Myocyte (in vitro differentiated cells): ENCODE measurements at regions not wholly inside any gene's neighbourhood (a gene's known extent, or its start where the extent isn't known, plus 50 kb on each side); places are given as distances from the start of the nearest gene placed in this dataset.

ENCODE experiments used
- DNase-seq: peaks from one replicate; pipeline ENCODE4 v3.0.0-alpha.2; 2012; ENCODE audit warnings: low read depth

DNA sequence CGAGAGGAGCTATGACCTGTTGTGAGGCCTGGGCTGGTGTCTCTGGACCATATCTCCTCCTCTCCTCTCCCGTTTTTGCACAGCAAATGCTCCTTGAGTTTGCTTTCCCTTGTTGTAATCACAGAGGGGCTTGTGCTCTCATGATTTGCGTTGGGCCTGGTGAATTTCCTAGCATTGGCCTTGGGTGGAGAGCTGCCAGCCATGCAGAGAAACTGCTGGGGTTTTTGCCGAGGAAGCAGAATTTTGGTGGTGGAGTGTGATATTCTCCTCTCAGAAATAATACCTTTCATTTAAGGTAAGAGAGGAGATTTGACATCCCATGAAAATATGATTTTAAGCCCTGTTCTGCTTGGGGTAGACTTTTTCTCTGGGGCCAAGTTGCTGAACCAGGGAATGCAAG lies 175.7 kb upstream of the CADM1 start:
- no peak for DNase-seq

DNA sequence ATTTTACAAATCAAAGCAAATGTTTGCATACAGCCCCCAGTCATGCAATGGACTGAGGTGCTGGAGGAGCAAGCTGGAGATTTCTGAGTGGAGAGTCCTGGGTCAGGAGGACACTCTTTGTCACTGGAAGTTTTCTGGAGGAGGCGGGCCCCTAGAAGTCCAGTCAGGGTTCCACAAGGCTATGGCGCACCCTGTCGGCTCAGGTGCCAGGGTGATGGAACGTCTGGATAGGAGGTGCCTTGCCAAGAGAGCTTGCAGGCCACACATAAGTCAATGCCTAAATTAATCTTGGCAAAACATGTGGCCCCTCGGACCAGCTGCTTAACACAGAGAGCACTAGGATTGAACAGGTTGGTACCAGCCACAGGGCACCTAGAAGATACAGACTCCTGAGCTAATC lies 174.7 kb upstream of the CADM1 start:
- DNase-seq, result no peak

DNA sequence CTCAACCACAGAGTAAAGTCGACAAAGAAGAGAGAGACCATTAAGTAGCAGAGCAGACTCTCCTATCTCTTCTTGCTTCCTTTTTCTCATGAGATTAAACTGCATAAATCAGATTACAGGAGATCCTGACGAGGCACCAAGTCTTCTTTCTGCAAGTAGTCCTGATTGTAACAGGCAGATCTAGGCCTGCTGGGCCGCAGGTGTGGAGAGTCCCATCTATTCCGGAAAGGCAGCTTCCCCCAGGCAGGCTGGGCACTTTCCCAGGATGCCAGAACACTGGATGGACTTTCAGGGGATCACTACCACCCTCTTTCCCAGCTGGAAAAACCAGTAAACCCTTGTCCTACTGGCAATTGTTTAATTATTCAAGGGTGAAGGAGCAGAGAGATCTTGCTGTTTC lies 173.0 kb upstream of the CADM1 start:
- DNase-seq, result no peak

DNA sequence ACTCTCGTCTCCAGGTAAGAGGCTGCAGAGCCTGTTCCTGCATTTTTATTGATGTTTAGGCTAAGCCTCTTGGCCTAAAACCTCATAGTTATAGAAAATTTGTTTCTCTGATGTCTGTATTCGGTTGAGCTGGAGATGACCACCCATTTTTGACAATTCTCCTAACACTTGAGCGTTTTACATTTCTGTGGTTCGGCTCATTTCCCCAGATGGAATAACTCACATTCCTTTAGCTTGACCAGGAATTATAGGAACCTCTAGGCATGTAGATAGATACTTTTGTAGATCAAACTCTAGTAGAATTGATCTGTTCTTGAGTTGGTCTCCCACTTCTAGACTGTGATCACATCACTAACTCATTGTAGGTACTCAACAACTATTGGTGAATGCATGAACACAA lies 172.6 kb upstream of the CADM1 start:
- peak; percentile 40 for DNase-seq

DNA sequence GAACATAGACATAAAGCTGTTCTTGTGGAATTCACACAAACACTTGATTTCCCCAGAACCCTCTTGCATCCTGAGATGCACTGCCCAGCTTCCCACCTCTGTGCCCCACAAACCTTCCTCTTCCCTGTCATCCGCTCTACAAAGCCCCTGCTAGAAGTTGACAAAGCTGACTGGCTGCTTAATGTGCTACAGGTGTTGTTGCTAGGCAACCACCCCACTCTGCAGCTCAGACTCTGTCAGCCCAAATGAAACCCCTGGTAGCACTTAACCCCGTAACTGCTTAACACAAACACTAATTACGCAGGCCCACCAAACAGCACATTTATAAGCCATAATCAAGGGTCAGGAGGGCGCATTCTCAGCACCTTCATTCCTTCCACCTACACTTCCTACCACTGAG lies 172.0 kb upstream of the CADM1 start:
- no peak for DNase-seq

DNA sequence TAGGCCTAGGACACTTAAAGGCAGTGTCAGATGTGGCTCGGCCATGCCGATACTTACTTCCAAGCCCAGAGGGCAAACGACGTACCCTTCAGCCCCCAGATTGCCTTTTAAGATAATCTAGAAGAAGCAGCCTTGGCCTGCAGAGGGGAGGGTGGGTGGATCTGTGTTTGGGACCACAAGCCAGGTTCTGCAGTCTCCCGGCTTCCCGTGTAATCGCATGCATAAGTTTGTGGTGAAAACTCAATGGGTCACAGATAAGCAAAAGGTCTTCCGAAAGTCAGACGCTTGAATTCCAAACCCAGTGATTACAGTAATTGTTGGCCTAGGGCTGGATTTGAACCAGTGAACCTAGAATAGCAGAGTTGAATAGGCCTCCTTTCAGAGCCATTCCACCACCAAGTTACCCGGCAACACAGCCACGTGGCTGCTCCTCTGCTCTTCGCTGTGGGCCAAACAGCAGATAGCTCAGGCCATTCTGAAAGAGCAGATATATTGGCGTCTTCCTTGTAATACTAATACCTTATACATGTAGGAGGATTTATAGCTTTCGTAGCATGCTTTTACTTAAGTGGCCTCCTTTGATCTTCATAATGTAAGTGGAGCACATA lies 170.8 kb upstream of the CADM1 start:
- no peak for DNase-seq

DNA sequence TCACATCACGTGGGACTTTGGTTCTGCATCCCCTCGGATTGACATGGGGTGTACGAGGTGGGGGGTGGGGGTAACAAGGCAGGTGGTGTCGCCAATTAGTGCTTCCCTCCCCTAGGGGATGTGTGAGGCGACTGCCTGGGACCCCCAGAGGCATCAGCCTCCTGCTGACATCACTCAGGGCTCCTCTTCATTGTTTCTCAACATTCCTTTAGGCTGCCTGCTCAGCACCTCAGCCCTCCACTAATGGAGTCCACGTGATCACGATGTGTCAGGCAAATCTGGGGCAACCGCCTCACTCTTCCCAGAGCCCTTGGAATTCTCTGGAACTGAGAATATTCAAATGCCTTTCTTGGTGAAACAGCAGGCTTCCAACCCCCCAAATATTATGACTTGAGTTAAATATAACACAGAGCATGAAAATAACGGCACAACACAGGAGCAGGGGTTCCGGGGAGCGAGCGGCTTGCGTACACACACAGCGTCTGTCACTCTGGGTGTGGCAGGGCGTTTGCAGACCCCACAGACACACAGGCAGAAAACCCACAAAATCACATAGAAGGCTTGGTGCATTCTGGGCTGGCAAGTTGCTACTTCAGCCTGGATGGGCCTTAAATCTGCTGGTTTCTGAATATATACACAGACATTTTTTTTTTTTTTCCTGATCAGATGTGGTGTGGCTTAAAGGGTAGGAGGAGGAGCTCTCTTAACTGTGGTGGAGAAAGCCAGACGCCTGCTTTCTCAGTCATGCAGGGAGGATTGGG lies 170.1 kb upstream of the CADM1 start:
- DNase-seq, result no peak

DNA sequence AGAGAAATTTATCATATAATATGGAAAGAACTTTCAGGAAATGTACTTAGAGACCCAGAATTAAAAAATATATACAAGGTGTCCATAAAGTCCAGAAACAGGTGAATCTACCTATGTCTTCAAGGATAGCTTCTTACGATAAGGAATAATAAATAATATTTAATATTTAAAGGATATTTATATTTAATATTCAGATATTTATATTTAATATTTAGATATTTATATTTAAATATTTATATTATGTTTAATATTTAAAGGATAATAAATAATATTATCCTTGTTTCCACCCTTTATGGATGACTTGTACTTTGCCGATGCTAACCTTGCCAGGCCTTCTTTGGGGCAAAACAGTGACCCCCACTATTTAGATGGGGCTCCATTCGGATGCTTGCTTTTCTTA lies 169.5 kb upstream of the CADM1 start:
- no peak for DNase-seq

DNA sequence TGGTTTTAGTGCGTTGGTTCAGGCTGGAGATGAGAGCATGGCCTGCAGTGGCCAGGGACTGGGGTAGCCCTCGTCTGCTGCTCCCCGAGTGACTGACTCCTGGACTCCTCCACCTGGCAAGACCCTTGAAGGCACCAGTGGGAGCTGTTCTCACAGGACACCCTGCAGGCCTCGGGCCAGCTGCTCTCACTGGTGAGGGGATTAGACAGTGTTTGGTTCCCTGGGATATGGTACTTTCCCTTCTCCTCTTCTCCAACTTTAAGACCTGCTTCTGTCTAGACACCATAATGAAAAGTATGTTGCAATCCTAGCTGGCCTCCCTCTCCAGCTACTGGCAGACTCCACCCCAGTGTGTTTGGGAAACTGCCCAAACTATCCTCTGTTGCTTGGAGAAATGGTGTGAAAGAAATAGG lies 168.8 kb upstream of the CADM1 start:
- peak; percentile 17 for DNase-seq

DNA sequence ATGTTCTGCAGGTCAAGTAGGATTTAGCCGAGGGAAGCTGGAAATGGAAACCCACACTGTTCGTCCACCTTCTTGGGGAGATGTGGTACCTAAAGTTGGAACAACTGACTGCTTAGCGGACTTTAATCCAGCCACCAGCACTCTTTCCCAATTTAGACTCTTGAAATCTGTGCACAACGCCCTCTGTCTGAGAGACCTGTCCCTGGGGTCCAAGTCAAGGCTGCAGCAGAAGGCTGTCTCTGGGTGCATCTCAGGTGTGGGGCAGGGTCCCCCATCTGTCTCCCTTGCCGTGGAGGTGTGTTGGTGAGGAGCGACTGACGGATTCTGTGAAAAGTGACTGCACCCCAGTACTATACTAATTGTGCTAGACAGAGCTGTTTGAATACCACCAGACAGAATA lies 168.2 kb upstream of the CADM1 start:
- DNase-seq, result no peak

DNA sequence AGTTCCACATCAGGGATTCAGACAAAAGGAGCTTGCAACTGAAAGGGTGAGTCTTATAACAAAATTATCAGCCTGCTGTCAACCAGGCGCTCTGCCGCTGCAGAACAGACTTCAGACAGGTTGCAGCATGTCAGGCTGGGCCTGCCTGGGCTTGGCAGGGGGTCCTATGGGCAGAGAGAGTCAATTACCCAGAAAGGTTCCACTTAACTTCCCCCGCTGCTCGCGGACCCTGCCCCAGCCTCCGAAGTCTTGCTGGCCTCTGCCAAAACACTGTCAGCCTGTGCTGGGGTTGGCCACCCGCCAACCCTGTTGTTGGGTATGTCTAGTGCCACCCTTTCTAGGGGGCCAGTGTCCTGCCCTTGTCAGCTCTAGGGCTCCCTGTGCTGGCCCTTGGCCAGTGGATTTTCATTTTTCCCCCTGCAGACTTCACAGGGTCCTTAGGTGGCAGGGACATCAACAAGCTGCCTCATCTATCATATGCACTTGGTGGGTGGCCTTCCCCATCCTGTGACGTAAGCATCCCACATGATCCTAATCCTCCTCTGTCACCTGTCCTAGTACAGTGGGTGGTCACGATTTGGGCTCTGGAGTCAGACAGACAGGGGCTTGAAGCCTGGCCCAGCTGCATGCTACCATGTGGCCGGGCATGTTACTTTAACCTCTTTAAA lies 166.5 kb upstream of the CADM1 start:
- DNase-seq, result no peak

DNA sequence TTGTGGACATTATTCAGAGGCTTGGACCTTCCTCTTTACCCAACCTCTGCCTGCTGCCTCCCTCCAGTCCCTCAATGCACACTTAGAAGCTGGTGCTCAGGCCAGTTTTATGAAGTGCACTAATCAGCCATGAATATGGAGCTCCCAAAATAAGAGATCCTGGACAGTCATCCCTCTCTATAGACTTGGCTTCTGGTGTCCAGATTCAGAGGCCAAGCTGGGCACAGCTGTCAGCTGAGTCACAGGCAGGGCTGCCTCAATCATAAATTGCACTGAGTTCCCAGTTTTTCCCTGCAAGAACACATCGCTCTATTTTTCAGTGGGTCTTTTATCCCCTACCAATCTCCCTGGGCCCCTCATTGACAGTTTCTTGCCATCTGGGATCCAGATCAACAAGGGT lies 161.7 kb upstream of the CADM1 start:
- peak; percentile 41 for DNase-seq

DNA sequence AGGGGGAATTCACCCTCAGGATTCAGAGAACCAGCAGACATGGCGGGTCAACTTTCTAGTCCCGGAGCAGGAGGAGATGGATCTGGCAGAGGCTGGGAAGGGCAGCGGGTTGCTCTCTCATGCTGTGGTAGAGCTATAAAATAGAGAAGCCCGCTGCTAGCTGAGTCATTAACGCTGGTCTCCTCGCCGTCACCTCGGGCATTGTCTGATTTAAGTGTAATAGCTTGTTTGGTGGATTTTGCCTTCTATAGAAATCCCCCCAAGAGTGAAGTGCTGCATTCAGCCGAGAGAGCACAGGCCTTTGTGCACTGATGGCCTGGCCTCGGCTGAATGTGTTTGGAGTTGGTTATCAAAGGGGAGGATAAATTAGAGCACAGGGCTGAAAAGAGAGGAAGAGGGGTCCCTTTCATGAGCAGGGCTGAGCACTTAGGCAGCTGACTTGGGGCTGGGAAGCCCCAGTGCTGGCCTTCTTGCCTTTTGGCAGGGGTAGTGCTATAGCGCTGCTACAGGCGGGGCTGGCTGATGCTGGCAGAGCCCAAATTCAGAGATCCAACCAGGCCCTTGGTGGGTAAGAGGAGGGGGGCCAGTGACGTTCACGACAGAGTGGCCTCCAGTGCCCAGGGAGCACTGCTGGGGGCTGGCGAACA lies 161.1 kb upstream of the CADM1 start:
- no peak for DNase-seq

DNA sequence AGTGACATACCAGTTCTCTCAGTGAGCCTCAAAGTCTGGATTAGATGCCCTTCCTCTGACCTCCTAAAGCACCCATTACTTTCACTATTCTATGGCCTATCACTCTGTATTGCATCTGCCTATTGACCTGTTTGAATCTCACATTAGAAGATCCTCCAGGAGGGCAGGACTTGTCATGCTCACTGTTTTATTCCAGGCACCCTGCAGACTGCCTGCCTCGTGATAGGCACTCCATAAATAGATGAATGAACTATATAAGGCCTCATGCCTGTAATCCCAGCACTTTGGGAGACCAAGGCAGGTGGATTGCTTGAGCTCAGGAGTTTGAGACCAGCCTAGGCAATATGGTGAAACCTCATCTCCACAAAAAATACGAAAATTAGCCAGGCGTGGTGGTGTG lies 160.1 kb upstream of the CADM1 start:
- DNase-seq, result no peak

DNA sequence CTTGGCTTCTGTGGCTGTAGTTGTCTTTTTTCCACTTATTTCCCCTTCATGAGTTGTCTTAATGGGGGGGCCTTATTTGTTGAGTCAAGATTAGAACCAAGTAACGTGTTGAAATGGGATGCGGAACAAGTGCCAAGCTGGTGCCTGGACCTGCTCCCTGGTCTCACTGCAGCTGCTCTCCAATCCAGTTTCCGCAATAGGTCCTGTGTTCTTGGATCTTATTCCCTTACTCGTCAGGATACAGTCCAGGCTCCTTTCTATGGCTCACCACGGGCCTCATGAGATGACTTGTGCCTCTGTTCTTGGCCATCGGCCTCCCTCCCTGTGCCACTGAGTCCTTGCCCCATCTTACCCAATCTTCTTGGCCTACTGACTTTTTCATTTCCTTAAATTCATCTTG lies 159.6 kb upstream of the CADM1 start:
- no peak for DNase-seq

DNA sequence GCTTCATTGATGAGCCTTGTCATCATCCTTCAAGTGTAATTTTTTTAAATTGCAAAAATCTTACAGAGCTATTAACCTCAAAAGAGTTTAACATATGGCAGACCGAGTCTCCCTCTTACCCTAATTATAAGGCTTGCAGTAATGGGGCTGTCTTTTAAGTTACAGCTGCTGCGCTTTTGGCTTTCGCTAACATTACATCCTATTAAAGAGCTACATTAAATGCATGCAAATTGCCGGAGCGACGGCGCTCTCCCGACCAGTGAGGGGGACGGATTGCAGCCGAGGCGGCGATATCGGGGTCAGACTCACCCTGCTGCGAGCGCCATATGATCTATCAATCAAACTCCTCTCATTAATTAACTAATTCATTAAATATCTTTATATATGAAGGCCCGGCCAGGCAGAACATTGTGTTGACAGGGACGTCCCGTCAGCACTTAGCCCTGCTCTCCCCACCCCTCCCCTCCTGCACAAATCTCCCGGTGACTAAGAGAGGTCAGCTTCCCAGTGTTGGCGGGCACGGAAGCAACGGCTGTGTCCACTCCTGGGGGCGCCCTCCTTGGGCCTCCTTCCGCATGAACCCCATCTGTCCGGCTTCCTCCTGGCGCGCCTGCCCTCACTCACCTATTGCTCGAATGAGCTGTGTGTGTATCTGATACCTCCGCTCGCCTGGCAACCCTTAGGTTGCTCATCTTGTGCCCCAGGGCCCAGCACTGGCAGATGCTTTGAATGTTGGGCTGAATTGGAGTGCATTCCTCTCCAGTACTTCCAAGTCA lies 156.0 kb upstream of the CADM1 start:
- DNase-seq, result no peak

DNA sequence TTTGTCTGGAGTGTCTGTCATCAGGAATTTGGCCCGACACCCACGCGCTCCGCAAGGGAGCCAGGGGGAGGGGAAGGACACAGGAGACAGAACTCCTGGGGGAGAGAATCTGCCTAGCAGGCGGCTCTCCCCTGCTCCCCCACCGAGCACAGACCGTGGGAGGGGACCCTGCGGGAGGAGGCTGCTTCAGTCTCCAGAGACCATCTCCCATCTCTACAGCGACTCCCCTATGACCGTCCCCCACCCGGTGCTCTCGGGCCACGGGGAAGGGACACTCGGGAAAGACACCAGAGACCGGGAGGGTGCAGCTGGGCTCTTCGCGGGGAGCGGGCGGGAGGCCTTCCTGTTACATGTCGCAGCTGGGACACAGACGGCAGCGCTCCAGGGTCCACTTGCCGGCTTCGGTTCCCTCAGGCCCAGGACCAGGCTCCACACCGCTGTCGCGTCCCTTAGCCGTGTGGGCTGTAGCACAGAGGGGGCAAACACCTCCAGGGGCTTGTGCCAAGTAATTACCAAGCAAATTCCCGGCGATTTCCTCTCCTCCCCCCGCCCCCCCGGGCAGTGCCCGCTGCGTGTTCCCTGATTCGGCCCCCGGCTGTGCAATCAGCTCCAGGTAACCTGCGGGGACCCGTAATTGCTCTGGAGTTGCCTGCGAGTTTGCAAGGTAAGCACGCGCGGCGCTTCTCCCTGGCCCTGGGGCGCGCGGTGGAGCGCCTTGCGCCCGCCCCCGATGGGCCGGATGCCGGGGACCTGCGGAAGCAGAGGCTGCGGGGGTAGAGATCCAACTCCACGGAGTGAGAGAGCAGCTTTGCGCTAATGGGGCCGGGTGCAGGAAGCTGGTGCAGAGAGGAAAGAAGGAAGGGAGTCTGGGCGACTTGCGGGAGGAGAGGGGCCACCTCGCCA lies 155.1 kb upstream of the CADM1 start:
- DNase-seq, result peak; percentile 1

DNA sequence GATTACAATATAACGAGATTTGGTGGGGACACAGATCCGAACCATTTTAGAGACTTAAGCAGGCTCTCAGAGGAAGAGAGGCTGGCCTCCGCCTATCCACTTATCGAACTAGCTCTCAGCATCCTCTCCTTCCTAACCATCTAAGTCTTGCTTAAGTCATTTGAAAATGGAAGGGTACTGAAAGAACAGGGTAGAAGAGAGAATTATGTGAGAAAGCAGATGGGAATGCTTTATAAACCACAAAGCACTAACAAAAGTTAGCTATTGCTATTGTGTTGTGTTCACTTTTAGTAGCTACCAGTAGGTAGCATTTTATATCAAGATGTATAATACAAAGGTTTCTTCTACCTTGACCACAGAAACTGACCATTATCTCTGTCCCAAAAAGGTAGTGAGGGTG lies 153.4 kb upstream of the CADM1 start:
- no peak for DNase-seq

DNA sequence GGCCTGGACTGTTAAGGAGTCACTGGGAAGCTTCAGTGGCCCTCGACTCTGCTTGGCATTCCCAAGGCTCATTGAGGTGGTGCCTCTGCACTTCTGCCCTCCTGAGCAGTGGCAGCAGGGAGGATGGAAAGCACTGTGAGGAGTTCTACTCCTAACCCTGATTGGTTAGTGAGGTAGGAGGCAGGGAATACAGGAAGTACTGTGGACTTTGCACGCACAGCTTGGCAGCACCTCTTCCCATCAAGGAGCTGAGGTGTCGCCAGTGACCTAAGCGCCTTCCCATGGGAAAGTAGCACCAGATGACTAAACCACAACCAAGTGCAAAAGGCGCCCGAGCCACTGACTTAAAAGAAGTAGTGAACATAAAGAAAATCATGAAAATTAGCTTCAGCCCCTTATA lies 152.5 kb upstream of the CADM1 start:
- DNase-seq, result no peak

DNA sequence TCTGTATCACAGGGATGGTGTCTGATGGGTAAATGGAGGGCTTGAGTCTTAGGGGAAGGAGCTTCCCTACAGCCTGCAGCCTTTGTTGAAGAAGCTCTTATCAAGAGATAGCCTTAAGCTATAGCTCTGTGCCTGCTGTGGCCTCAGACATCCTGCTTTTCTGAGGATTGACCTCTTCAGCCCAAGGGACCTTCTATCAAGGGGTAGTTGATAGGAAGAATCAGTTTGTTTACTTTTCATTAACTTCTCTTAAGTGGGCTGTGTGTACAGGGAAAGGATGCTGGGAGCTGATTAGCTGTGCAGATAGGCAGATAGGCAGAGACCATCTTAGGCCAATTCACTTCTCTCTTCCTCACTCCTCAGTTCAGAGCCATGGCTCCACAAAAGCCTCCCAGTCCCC lies 151.8 kb upstream of the CADM1 start:
- DNase-seq, result no peak
